ENCODE measurements at regions not wholly inside any gene's neighbourhood (a gene's known extent, or its start where the extent isn't known, plus 50 kb on each side); places are given as distances from the start of the nearest gene placed in this dataset.
A peak's percentile ranks its signal among the peaks of the same experiment; 100 is the strongest.

GRCh38 chr11:13214276-13214675 is 63.3 kb upstream of the BMAL1 start:
- no peaks in the 10 kb centered on the region for H3K36me3 ChIP-seq (ENCODE audit: control insufficient read depth in 1 of 2, insufficient read depth in 2 of 2, low read length in 2 of 2)
- peak overlapping the region; percentile 52 for H4K12ac ChIP-seq (ENCODE audit: low read depth, low read length)
- H2AK5ac ChIP-seq (ENCODE audit: low read length), result peak overlapping the region; percentile 97
- H3K27me3 ChIP-seq (ENCODE audit: insufficient read depth, low read length), result no peaks in the 10 kb centered on the region
- H3K14ac ChIP-seq (ENCODE audit: low read length), result peak overlapping the region; percentile 66
- H4K8ac ChIP-seq (ENCODE audit: low read depth, low read length), result peak overlapping the region; percentile 64
- H3K9ac ChIP-seq (ENCODE audit: low read length), result no peak overlapping the region
- H2AFZ ChIP-seq (ENCODE audit: insufficient read depth, low read length, poor library complexity), result peak overlapping the region; percentile 64
- peak overlapping the region; percentile 73 for H2BK5ac ChIP-seq (ENCODE audit: low read depth, low read length, poor library complexity)
- H2BK12ac ChIP-seq (ENCODE audit: low read length), result peak overlapping the region; percentile 84
- H3K79me2 ChIP-seq (ENCODE audit: control insufficient read depth, insufficient read depth, low read length, poor library complexity), result peaks cover 4% of the 10 kb centered on the region
- peak overlapping the region; percentile 95 for H4K91ac ChIP-seq (ENCODE audit: low read depth, low read length)
- DNase-seq, result no peak
- peak overlapping the region; percentile 99 for H2BK120ac ChIP-seq (ENCODE audit: insufficient read depth, low read length, poor library complexity)
- H3K4ac ChIP-seq (ENCODE audit: low read depth, low read length), result peak overlapping the region; percentile 89
- peaks cover 40% of the 10 kb centered on the region for H3K79me1 ChIP-seq (ENCODE audit: low read length)
- no peaks in the 10 kb centered on the region for H3K9me3 ChIP-seq (ENCODE audit: insufficient read depth, low read depth, low read length)
- H3K18ac ChIP-seq (ENCODE audit: low read length), result peak overlapping the region; percentile 27
- H3K4me3 ChIP-seq (ENCODE audit: low read depth, low read length), result no peak overlapping the region
- H3K27ac ChIP-seq (ENCODE audit: low read depth, low read length), result peak overlapping the region; percentile 69
- peaks cover 10 to 20% of the 10 kb centered on the region in 2 experiments for H3K4me1 ChIP-seq (ENCODE audit: control insufficient read depth in 1 of 2, insufficient read depth in 2 of 2, low read length in 2 of 2)
- H3K23ac ChIP-seq (ENCODE audit: low read length), result no peak overlapping the region
- WGBS (ENCODE audit: extremely low coverage, insufficient coverage, insufficient read length), result no CpG with 5 or more reads among the region's 5 CpGs
- H3K4me2 ChIP-seq (ENCODE audit: low read length), result no peak overlapping the region

- no peak overlapping the region for H3K4ac ChIP-seq (ENCODE audit: low read depth, low read length)
- peak; percentile 85 to 90 for DNase-seq
- H3K4me3 ChIP-seq (ENCODE audit: low read depth, low read length), result no peak overlapping the region
- no CpG with 5 or more reads among the region's 4 CpGs for WGBS (ENCODE audit: extremely low coverage, insufficient coverage, insufficient read length)
- H3K18ac ChIP-seq (ENCODE audit: low read length), result no peak overlapping the region
- peak overlapping the region; percentile 55 for H2AK5ac ChIP-seq (ENCODE audit: low read length)
- H3K27me3 ChIP-seq (ENCODE audit: insufficient read depth, low read length), result no peaks in the 10 kb centered on the region
- no peak overlapping the region for H2AFZ ChIP-seq (ENCODE audit: insufficient read depth, low read length, poor library complexity)
- no peak overlapping the region for H3K23ac ChIP-seq (ENCODE audit: low read length)
- H3K14ac ChIP-seq (ENCODE audit: low read length), result peak overlapping the region; percentile 66
- peak overlapping the region; percentile 95 for H4K91ac ChIP-seq (ENCODE audit: low read depth, low read length)
- peak overlapping the region; percentile 73 for H2BK5ac ChIP-seq (ENCODE audit: low read depth, low read length, poor library complexity)
- H3K79me2 ChIP-seq (ENCODE audit: control insufficient read depth, insufficient read depth, low read length, poor library complexity), result peaks cover 4% of the 10 kb centered on the region
- H4K12ac ChIP-seq (ENCODE audit: low read depth, low read length), result no peak overlapping the region
- H2BK12ac ChIP-seq (ENCODE audit: low read length), result peak overlapping the region; percentile 84
- no peaks in the 10 kb centered on the region for H3K36me3 ChIP-seq (ENCODE audit: control insufficient read depth in 1 of 2, insufficient read depth in 2 of 2, low read length in 2 of 2)
- H3K4me2 ChIP-seq (ENCODE audit: low read length), result no peak overlapping the region
- H4K8ac ChIP-seq (ENCODE audit: low read depth, low read length), result peak overlapping the region; percentile 64
- H3K9ac ChIP-seq (ENCODE audit: low read length), result no peak overlapping the region
- peak overlapping the region; percentile 99 for H2BK120ac ChIP-seq (ENCODE audit: insufficient read depth, low read length, poor library complexity)
- H3K9me3 ChIP-seq (ENCODE audit: insufficient read depth, low read depth, low read length), result no peaks in the 10 kb centered on the region
- peaks cover 45% of the 10 kb centered on the region for H3K79me1 ChIP-seq (ENCODE audit: low read length)
- peaks cover 11 to 23% of the 10 kb centered on the region in 2 experiments for H3K4me1 ChIP-seq (ENCODE audit: control insufficient read depth in 1 of 2, insufficient read depth in 2 of 2, low read length in 2 of 2)
- H3K27ac ChIP-seq (ENCODE audit: low read depth, low read length), result peak overlapping the region; percentile 98
Measured at GRCh38 chr11:13215149-13215548, 62.4 kb upstream of the BMAL1 start.

- Histone ChIP-seq H2AK5ac (ENCODE audit: low read length) (no peak overlapping the region), H4K12ac (ENCODE audit: low read depth, low read length) (peak overlapping the region; percentile 17), H4K8ac (ENCODE audit: low read depth, low read length) (peak overlapping the region; percentile 72), H2BK120ac (ENCODE audit: insufficient read depth, low read length, poor library complexity) (peak overlapping the region; percentile 97), H3K4me3 (ENCODE audit: low read depth, low read length) (no peak overlapping the region), H3K9me3 (ENCODE audit: insufficient read depth, low read depth, low read length) (no peaks in the 10 kb centered on the region), H2BK12ac (ENCODE audit: low read length) (peak overlapping the region; percentile 78), H4K91ac (ENCODE audit: low read depth, low read length) (peak overlapping the region; percentile 94), H3K23ac (ENCODE audit: low read length) (no peak overlapping the region), H3K27me3 (ENCODE audit: insufficient read depth, low read length) (no peaks in the 10 kb centered on the region), H2BK5ac (ENCODE audit: low read depth, low read length, poor library complexity) (peak overlapping the region; percentile 96), H3K27ac (ENCODE audit: low read depth, low read length) (peak overlapping the region; percentile 98), H3K79me2 (ENCODE audit: control insufficient read depth, insufficient read depth, low read length, poor library complexity) (peaks cover 4% of the 10 kb centered on the region), H3K36me3 (ENCODE audit: control insufficient read depth in 1 of 2, insufficient read depth in 2 of 2, low read length in 2 of 2) (no peaks in the 10 kb centered on the region), H3K18ac (ENCODE audit: low read length) (peak overlapping the region; percentile 33), H3K4me2 (ENCODE audit: low read length) (peak overlapping the region; percentile 31), H3K4me1 (ENCODE audit: control insufficient read depth in 1 of 2, insufficient read depth in 2 of 2, low read length in 2 of 2) (peaks cover 14 to 26% of the 10 kb centered on the region in 2 experiments), H3K79me1 (ENCODE audit: low read length) (peaks cover 48% of the 10 kb centered on the region), H3K4ac (ENCODE audit: low read depth, low read length) (peak overlapping the region; percentile 59), H3K14ac (ENCODE audit: low read length) (peak overlapping the region; percentile 80), H3K9ac (ENCODE audit: low read length) (no peak overlapping the region), H2AFZ (ENCODE audit: insufficient read depth, low read length, poor library complexity) (peak overlapping the region; percentile 53)
- WGBS (ENCODE audit: extremely low coverage, insufficient coverage, insufficient read length), result no CpG with 5 or more reads among the region's 8 CpGs
- DNase-seq, result peak; percentile 79 to 92
Measured at GRCh38 chr11:13216019-13216710, 61.4 kb upstream of the BMAL1 start.

- peaks cover 51% of the 10 kb centered on the region for H3K79me1 ChIP-seq (ENCODE audit: low read length)
- no CpG with 5 or more reads among the region's 3 CpGs for WGBS (ENCODE audit: extremely low coverage, insufficient coverage, insufficient read length)
- H3K27ac ChIP-seq (ENCODE audit: low read depth, low read length), result peak overlapping the region; percentile 98
- H3K9ac ChIP-seq (ENCODE audit: low read length), result no peak overlapping the region
- H3K4me1 ChIP-seq (ENCODE audit: control insufficient read depth in 1 of 2, insufficient read depth in 2 of 2, low read length in 2 of 2), result peaks cover 14 to 30% of the 10 kb centered on the region in 2 experiments
- H3K9me3 ChIP-seq (ENCODE audit: insufficient read depth, low read depth, low read length), result no peaks in the 10 kb centered on the region
- peak overlapping the region; percentile 96 for H2BK5ac ChIP-seq (ENCODE audit: low read depth, low read length, poor library complexity)
- no peak overlapping the region for H3K23ac ChIP-seq (ENCODE audit: low read length)
- H3K36me3 ChIP-seq (ENCODE audit: control insufficient read depth in 1 of 2, insufficient read depth in 2 of 2, low read length in 2 of 2), result no peaks in the 10 kb centered on the region
- H2AFZ ChIP-seq (ENCODE audit: insufficient read depth, low read length, poor library complexity), result no peak overlapping the region
- no peak for DNase-seq
- peak overlapping the region; percentile 47 for H3K18ac ChIP-seq (ENCODE audit: low read length)
- H3K27me3 ChIP-seq (ENCODE audit: insufficient read depth, low read length), result no peaks in the 10 kb centered on the region
- H2BK12ac ChIP-seq (ENCODE audit: low read length), result peak overlapping the region; percentile 90
- H2BK120ac ChIP-seq (ENCODE audit: insufficient read depth, low read length, poor library complexity), result peak overlapping the region; percentile 89
- no peak overlapping the region for H3K4me3 ChIP-seq (ENCODE audit: low read depth, low read length)
- peak overlapping the region; percentile 83 for H4K8ac ChIP-seq (ENCODE audit: low read depth, low read length)
- H3K79me2 ChIP-seq (ENCODE audit: control insufficient read depth, insufficient read depth, low read length, poor library complexity), result peaks cover 4% of the 10 kb centered on the region
- peak overlapping the region; percentile 88 for H4K91ac ChIP-seq (ENCODE audit: low read depth, low read length)
- peak overlapping the region; percentile 56 for H3K4ac ChIP-seq (ENCODE audit: low read depth, low read length)
- no peak overlapping the region for H4K12ac ChIP-seq (ENCODE audit: low read depth, low read length)
- peak overlapping the region; percentile 82 for H3K14ac ChIP-seq (ENCODE audit: low read length)
- H2AK5ac ChIP-seq (ENCODE audit: low read length), result peak overlapping the region; percentile 80
- H3K4me2 ChIP-seq (ENCODE audit: low read length), result peak overlapping the region; percentile 31
Measured at GRCh38 chr11:13216711-13217075, 60.9 kb upstream of the BMAL1 start.
